RWPE2 (cell line): ENCODE measurements at regions not wholly inside any gene's neighbourhood (a gene's known extent, or its start where the extent isn't known, plus 50 kb on each side); places are given as distances from the start of the nearest gene placed in this dataset.

Source experiments
- ATAC-seq: fragments of 200-7000 bp; cut with Tn5 transposase; 3 replicates; pipeline ENCODE4 v1.9.1; 2021; ENCODE audit warnings: low read depth
- DNase-seq: peaks from one replicate; pipeline ENCODE4 v3.0.0-alpha.2; 2020; ENCODE audit warnings: low spot score
- H3K27ac ChIP-seq: fragments of 450-650 bp; 2 replicates; pipeline ENCODE4 v1.5.1; 2017; ENCODE audit warnings: mild to moderate bottlenecking; ENCODE audit not compliant: poor library complexity, severe bottlenecking
- H3K27me3 ChIP-seq: fragments of 250-450 bp; sonication (Bioruptor Pico); 2 replicates; pipeline ENCODE4 v1.5.1; 2021; ENCODE audit warnings: mild to moderate bottlenecking, moderate library complexity; ENCODE audit not compliant: insufficient read depth, poor library complexity, severe bottlenecking
- H3K36me3 ChIP-seq: fragments of 250-450 bp; sonication (Bioruptor Pico); 2 replicates; pipeline ENCODE4 v1.5.1; 2020; ENCODE audit warnings: low read depth, mild to moderate bottlenecking, moderate library complexity
- H3K4me1 ChIP-seq: fragments of 250-450 bp; sonication (Bioruptor Pico); 2 replicates; pipeline ENCODE4 v1.5.1; 2021; ENCODE audit warnings: mild to moderate bottlenecking, moderate library complexity; ENCODE audit not compliant: insufficient read depth, poor library complexity, severe bottlenecking
- H3K4me3 ChIP-seq: fragments of 250-450 bp; sonication (Bioruptor Pico); 2 replicates; pipeline ENCODE4 v1.5.1; 2021; ENCODE audit warnings: mild to moderate bottlenecking, moderate library complexity; ENCODE audit not compliant: severe bottlenecking
- H3K9me3 ChIP-seq: fragments of 250-450 bp; sonication (Bioruptor Pico); 2 replicates; pipeline ENCODE4 v1.5.1; 2021; ENCODE audit warnings: mild to moderate bottlenecking, moderate library complexity; ENCODE audit not compliant: severe bottlenecking
- TF ChIP-seq, protein P1 (sequence below): fragments of 450-650 bp; IDR thresholded peaks from one replicate; pipeline ENCODE4 v1.5.1; 2017; ENCODE audit warnings: mild to moderate bottlenecking, moderate library complexity; ENCODE audit not compliant: poor library complexity, severe bottlenecking

DNA sequence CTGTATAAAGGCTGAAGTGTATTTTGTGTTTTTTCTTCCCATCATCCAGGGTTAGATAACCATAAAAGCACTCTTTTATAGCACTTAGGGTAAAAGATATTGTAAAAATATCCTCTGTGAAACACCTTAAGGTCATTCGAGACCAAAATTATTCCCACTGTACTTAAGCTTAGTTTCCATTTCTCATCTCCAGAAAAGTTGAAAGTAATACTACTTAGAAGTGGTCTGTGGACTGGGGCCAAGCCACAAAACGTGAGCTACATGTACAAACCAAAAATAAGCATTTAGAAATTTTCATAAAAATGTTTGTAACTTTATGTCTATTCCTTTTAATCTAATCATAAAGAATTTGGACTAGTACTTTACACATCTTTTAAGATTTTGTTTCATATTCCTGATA lies 142.0 kb upstream of the NTM start:
- H3K27me3 ChIP-seq: peaks cover 2% of the 10 kb centered on the region
- DNase-seq (no peak), ATAC-seq (no peak)
- H3K4me1 ChIP-seq: no peaks in the 10 kb centered on the region
- no peaks in the 10 kb centered on the region for H3K9me3 ChIP-seq
- TF ChIP-seq, protein P1, sequence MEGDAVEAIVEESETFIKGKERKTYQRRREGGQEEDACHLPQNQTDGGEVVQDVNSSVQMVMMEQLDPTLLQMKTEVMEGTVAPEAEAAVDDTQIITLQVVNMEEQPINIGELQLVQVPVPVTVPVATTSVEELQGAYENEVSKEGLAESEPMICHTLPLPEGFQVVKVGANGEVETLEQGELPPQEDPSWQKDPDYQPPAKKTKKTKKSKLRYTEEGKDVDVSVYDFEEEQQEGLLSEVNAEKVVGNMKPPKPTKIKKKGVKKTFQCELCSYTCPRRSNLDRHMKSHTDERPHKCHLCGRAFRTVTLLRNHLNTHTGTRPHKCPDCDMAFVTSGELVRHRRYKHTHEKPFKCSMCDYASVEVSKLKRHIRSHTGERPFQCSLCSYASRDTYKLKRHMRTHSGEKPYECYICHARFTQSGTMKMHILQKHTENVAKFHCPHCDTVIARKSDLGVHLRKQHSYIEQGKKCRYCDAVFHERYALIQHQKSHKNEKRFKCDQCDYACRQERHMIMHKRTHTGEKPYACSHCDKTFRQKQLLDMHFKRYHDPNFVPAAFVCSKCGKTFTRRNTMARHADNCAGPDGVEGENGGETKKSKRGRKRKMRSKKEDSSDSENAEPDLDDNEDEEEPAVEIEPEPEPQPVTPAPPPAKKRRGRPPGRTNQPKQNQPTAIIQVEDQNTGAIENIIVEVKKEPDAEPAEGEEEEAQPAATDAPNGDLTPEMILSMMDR: no peak
- H3K4me3 ChIP-seq: no peak overlapping the region
- H3K36me3 ChIP-seq: no peaks in the 10 kb centered on the region
- H3K27ac ChIP-seq: no peak overlapping the region

DNA sequence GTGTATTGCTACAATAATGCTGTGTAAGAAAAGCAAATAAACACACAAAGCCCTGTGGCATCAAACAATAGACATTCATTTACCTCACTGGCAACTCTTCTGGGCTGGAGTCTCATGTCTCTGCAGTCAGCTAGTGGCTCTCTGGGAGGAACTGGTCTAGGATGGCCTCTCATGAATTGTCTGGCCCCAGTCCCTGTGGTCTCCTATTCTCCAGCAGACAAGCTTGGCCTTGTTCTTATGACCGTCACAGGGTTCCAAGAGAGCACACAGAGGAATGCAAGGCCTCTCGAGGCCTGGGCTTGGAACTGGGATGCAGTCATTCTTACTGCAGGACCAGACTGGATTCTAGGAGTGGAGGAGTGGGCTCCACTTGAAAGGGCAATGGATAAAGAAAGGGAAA lies 141.2 kb upstream of the NTM start:
- Histone ChIP-seq H3K9me3 (no peaks in the 10 kb centered on the region), H3K36me3 (no peaks in the 10 kb centered on the region), H3K4me3 (no peak overlapping the region), H3K27ac (no peak overlapping the region), H3K4me1 (no peaks in the 10 kb centered on the region), H3K27me3 (peaks cover 2% of the 10 kb centered on the region)
- DNase-seq (no peak), ATAC-seq (no peak)
- TF ChIP-seq, protein P1: no peak

DNA sequence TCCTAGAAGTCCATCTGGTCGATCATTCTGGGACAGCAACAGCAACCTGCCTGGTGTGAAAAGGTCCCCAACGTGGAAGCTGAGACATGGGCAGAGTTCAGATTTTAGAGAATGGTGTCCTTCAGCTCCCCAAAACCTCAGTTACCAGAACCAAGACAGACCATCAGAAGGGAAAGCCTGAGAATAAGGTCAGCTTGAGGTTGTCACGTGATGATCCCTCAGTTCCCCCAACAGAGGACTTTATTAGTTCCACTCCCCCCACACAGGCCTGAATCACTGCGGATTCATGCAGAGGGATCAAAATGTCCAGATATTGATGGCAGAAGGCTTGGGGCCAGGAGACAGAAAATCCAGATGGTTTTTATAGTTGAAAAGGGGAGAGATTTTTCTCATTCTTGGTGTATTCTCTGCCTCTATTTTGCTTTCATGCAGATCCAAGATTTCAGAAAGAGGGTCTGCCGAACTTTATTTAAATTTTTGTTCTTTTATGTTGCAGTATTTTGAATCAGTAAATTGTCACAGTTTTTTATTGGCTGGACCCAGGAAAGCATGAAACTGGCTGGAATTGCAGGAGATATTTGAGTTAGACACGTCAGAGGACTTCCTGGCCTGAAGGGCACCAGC lies 139.0 kb upstream of the NTM start:
- peaks cover 2% of the 10 kb centered on the region for H3K27me3 ChIP-seq
- H3K36me3 ChIP-seq: no peaks in the 10 kb centered on the region
- ATAC-seq (no peak), DNase-seq (no peak)
- H3K4me1 ChIP-seq: no peaks in the 10 kb centered on the region
- TF ChIP-seq, protein P1: no peak
- H3K27ac ChIP-seq: no peak overlapping the region
- H3K4me3 ChIP-seq: no peak overlapping the region
- H3K9me3 ChIP-seq: no peaks in the 10 kb centered on the region

DNA sequence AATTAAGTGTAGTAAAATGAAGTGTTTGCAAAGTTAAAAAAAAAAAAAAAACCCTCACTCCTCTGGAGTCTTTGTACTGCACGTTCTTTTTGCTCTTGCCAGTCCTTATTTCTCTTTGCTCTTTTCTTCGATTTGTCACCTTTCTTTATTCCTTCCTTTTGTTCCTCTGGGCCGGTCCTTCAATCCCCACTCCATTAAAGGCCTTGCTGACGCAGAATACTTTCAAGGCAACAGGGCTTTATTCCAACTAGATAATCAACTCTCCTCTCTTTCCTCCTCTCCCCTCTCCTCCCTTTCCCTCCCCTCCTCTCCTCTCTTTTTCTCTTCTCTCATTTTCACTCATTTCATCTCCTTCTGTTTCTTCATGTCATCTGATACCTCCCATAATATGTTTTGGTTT lies 138.2 kb upstream of the NTM start:
- DNase-seq (no peak), ATAC-seq (no peak)
- Histone ChIP-seq H3K36me3 (no peaks in the 10 kb centered on the region), H3K27ac (no peak overlapping the region), H3K27me3 (peaks cover 2% of the 10 kb centered on the region), H3K4me3 (no peak overlapping the region), H3K9me3 (no peaks in the 10 kb centered on the region), H3K4me1 (no peaks in the 10 kb centered on the region)
- TF ChIP-seq, protein P1: no peak

DNA sequence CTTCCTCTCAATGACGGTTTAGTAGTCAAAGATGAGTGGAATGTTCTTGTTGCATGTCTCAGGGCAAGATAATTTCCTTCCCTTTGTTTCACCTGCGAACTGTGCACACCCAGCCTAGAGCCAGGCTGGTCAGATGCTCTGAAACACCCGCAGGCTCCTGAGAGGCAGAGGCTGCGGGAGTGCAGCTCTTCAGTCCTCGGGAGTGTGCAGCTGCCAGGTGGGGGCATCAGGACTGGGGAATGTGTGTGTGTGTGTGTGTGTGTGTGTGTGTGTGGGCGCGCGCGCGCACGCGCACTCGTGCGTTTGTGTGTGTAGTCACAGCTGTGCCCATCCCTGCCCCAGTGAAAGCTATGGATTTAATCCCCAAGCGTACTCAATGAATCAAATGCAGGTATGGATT lies 136.2 kb upstream of the NTM start:
- Histone ChIP-seq H3K27ac (no peak overlapping the region), H3K4me3 (no peak overlapping the region), H3K27me3 (peaks cover 2% of the 10 kb centered on the region), H3K4me1 (no peaks in the 10 kb centered on the region), H3K9me3 (no peaks in the 10 kb centered on the region), H3K36me3 (no peaks in the 10 kb centered on the region)
- TF ChIP-seq, protein P1: no peak
- DNase-seq (no peak), ATAC-seq (no peak)
